ENCODE measurements at regions not wholly inside any gene's neighbourhood (a gene's known extent, or its start where the extent isn't known, plus 50 kb on each side); places are given as distances from the start of the nearest gene placed in this dataset.

- no peak for TF ChIP-seq POLR2A (IDR thresholded peaks at IDR 0.05; ENCODE audit: low read length)
- TF ChIP-seq GATA1 (IDR thresholded peaks at IDR 0.05; ENCODE audit: low read depth, low read length) = no peak
These were observed 1108.8 kb upstream of the PCDH20 start for GRCh38 chr13:62524498-62524897.
